ENCODE measurements at regions not wholly inside any gene's neighbourhood (a gene's known extent, or its start where the extent isn't known, plus 50 kb on each side); places are given as distances from the start of the nearest gene placed in this dataset.

DNA sequence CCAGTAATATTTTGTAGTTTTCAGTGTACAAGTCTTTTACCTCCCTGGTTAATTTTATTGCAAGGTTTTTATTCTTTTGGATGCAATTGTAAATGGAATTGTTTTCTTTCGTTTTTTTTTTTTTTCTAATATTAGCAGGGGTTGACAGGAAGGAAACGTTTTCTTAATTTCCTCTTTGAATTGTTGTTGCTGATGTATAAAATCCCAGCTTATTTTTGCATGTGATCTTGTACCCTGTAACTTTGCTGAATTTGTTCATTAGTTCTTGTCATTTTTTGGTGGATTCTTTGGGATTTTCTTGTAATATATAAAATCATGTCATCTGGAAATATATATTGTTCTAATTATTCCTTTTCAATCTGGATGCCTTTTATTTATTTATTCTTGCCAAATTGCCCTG lies 65.0 kb upstream of the ANKH start (continued):
- TF ChIP-seq, protein P1, sequence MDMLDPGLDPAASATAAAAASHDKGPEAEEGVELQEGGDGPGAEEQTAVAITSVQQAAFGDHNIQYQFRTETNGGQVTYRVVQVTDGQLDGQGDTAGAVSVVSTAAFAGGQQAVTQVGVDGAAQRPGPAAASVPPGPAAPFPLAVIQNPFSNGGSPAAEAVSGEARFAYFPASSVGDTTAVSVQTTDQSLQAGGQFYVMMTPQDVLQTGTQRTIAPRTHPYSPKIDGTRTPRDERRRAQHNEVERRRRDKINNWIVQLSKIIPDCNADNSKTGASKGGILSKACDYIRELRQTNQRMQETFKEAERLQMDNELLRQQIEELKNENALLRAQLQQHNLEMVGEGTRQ (IDR thresholded peaks at IDR 0.05; ENCODE audit: low read length), result no peak
- no peak for TF ChIP-seq RNF2 (IDR thresholded peaks at IDR 0.05; ENCODE audit: borderline replicate concordance, low read depth, low read length, missing control alignments, poor library complexity, severe bottlenecking)

Data from H1 (cell line).